ENCODE measurements at regions not wholly inside any gene's neighbourhood (a gene's known extent, or its start where the extent isn't known, plus 50 kb on each side); places are given as distances from the start of the nearest gene placed in this dataset.
"Not testable (repeated sequence)": the region's sequence is repeated elsewhere in the genome, so short reads cannot be mapped to it uniquely, and the experiment has no call there.

DNA sequence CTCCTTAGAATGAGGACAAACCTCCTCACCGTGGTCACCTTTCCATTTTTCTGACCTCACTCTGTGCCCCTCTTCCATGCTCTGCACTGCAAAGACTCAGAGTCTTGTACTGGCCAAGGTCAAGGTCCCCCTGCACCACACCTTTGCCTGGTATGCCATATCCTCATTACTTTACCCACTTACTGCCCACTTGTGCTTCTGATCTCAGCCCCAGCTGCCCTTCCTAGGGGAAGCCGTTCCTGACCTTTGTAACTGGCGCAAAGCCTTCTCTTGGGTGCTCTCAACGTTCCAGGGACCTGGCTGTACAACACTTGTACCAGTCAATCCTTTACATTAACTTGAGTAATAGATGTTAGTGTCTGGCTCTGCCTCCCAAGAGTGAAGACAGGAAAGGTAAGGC lies 256.0 kb downstream of the SV2B start:
- H3K27ac Mint-ChIP-seq = no peak overlapping the region

DNA sequence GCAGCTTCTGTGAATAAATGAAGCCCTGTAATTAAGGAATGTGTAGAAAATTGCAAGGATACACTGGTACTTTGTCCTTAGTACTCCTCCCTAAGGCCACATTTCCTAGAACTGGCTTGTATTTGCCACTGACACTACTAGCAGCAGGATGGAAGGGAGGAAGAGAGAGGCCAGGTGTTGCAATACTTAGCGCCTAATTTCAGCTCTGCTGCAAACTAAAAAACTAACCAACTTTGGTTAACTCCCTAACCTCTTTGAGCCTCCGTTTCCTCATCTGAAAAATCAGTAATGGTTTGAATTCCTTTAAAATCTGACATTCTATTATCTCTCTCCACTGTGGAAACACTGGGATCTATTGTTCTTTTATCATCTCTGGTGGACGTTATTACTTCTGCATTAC lies 257.0 kb downstream of the SV2B start:
- H3K27ac Mint-ChIP-seq = no peak overlapping the region
- H3K4me3 Mint-ChIP-seq = no peak overlapping the region
- no peaks in the 10 kb centered on the region for H3K36me3 Mint-ChIP-seq
- peaks cover 7% of the 10 kb centered on the region for H3K4me1 Mint-ChIP-seq
- H3K9me3 Mint-ChIP-seq = no peaks in the 10 kb centered on the region
- no peaks in the 10 kb centered on the region for H3K27me3 Mint-ChIP-seq

More for the DNA sequence above, 256.0 kb downstream of the SV2B start:
- H3K27me3 Mint-ChIP-seq = no peaks in the 10 kb centered on the region
- H3K4me3 Mint-ChIP-seq = no peak overlapping the region
- H3K4me1 Mint-ChIP-seq = peaks cover 7% of the 10 kb centered on the region
- H3K36me3 Mint-ChIP-seq = no peaks in the 10 kb centered on the region
- H3K9me3 Mint-ChIP-seq = no peaks in the 10 kb centered on the region

DNA sequence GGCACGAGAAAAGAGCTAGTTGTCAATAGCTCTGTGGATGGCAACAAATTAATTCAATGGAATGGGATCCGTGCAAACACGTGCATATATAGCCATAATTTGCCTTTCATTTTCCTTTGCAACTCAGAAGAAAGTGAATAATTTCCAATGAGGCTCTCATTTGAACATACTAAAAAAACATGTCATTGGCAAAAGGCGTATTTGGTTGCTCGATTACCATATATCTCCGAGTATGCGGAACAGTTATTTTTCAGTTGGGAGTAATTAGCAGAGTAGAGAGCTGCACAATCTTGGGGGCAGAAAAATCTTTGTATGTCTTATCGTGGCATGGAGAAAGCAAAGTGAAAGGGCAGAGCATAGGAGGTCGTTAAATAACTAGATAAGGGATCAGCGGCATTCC lies 257.4 kb downstream of the SV2B start:
- Mint-ChIP-seq H3K9me3 (no peaks in the 10 kb centered on the region), H3K4me3 (no peak overlapping the region), H3K27ac (no peak overlapping the region), H3K27me3 (no peaks in the 10 kb centered on the region), H3K4me1 (peaks cover 7% of the 10 kb centered on the region), H3K36me3 (no peaks in the 10 kb centered on the region)

DNA sequence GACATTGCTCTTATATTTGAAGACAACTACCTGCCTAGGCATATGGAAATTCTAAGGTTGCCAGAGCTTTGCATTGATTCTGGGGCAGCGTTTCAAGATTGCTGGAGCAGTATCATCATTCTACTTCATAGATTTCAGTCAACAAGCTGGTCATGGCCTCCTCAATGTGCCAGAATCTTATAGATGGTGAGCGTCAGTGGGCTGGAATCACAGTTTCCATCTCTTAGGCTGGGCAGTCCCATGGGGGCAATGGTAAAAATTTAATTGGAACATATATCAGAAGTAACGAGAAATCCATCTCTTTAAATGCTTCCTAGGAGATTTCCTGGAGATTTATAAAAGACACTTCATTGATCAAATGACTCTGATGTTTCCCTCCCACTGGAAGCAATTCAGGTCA lies 258.3 kb downstream of the SV2B start:
- H3K9me3 Mint-ChIP-seq = peaks cover 3% of the 10 kb centered on the region
- no peak overlapping the region for H3K4me3 Mint-ChIP-seq
- H3K36me3 Mint-ChIP-seq = no peaks in the 10 kb centered on the region
- H3K27me3 Mint-ChIP-seq = no peaks in the 10 kb centered on the region
- H3K4me1 Mint-ChIP-seq = peaks cover 7% of the 10 kb centered on the region
- H3K27ac Mint-ChIP-seq = no peak overlapping the region

DNA sequence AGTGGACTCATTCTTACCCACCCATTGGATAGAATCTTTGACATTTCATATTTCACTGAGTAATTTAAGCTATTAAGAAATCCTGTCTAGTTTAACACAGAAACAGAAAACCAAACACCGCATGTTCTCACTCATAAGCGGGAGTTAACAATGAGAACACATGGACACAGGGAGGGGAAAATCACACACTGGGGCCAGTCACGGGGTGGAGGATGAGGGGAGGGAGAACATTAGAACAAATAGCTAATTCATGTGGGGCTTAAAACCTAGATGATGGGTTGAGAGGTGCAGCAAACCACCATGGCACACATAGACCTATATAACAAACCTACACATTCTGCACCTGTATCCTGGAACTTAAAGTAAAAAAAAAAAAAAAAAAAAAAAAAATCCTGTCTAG lies 261.6 kb downstream of the SV2B start:
- H3K27me3 Mint-ChIP-seq, H3K4me3 Mint-ChIP-seq, H3K27ac Mint-ChIP-seq, H3K36me3 Mint-ChIP-seq, H3K4me1 Mint-ChIP-seq: not testable (repeated sequence)
- peaks cover 13% of the 10 kb centered on the region for H3K9me3 Mint-ChIP-seq

GRCh38 chr15:91366111-91366510 lies 266.1 kb downstream of the SV2B start:
- Mint-ChIP-seq H3K27me3 (no peaks in the 10 kb centered on the region), H3K4me3 (no peak overlapping the region), H3K9me3 (peaks cover 13% of the 10 kb centered on the region), H3K36me3 (peaks cover 5% of the 10 kb centered on the region), H3K27ac (no peak overlapping the region), H3K4me1 (peaks cover 26% of the 10 kb centered on the region)

DNA sequence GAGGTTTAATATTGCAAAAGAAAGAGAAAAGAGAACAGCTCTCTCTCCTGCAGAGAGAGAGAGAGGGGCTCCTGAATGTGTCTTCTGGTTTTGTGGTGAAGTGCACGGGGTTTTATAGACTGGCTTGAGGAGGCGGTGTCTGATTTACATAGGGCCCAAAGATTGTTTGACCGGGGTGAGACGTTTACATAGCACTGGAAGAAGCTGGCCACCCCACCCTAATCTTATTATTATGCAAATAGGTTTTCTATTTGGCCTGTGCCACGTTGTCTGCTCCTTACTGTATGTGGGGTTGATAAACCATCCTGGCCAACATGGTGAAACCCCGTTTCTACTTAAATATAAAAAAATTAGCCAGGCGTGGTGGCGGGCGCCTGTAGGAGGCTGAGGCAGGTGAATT lies 268.6 kb downstream of the SV2B start:
- no peak overlapping the region for H3K4me3 Mint-ChIP-seq
- peaks cover 8% of the 10 kb centered on the region for H3K9me3 Mint-ChIP-seq
- H3K27me3 Mint-ChIP-seq = no peaks in the 10 kb centered on the region
- peaks cover 5% of the 10 kb centered on the region for H3K36me3 Mint-ChIP-seq
- H3K27ac Mint-ChIP-seq = no peak overlapping the region
- peaks cover 50% of the 10 kb centered on the region for H3K4me1 Mint-ChIP-seq

DNA sequence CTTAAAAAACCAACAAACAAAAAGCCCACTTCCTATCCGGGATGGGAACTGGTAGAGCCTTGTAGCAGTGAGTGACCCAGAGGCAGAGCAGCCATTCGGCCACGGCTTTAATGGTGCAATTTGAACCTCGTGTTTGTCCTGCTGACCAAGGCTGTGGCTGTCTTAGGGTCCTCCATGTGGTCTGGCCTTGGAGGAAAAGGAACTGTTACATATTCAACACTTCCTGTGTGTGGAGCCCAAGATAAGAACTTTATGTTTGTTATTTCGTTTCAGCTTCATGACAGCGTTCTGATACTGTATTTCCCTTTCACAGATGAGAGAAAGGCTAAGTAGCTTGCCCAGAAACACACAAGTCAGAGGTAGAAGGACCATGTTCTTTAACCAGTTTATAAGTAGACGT lies 269.8 kb downstream of the SV2B start:
- Mint-ChIP-seq H3K4me3 (peak overlapping the region; percentile 30), H3K27ac (peak overlapping the region; percentile 89)

GRCh38 chr15:91371345-91371744 lies 271.3 kb downstream of the SV2B start:
- H3K4me3 Mint-ChIP-seq, H3K27me3 Mint-ChIP-seq: not testable (repeated sequence)
- H3K27ac Mint-ChIP-seq = peak overlapping the region; percentile 63

More for the DNA sequence above, 269.8 kb downstream of the SV2B start:
- Mint-ChIP-seq H3K9me3 (no peaks in the 10 kb centered on the region), H3K27me3 (no peaks in the 10 kb centered on the region), H3K36me3 (peaks cover 2% of the 10 kb centered on the region), H3K4me1 (peaks cover 53% of the 10 kb centered on the region)

GRCh38 chr15:91374336-91374735 lies 274.3 kb downstream of the SV2B start:
- Mint-ChIP-seq H3K27me3 (no peaks in the 10 kb centered on the region), H3K36me3 (no peaks in the 10 kb centered on the region), H3K27ac (no peak overlapping the region), H3K4me3 (no peak overlapping the region), H3K4me1 (peaks cover 45% of the 10 kb centered on the region), H3K9me3 (no peaks in the 10 kb centered on the region)

More at GRCh38 chr15:91371345-91371744, 271.3 kb downstream of the SV2B start:
- peaks cover 53% of the 10 kb centered on the region for H3K4me1 Mint-ChIP-seq
- not testable (repeated sequence) for H3K36me3 Mint-ChIP-seq, H3K9me3 Mint-ChIP-seq

- H3K9me3 Mint-ChIP-seq = peaks cover 6% of the 10 kb centered on the region
- peaks cover 3% of the 10 kb centered on the region for H3K36me3 Mint-ChIP-seq
- peaks cover 28% of the 10 kb centered on the region for H3K4me1 Mint-ChIP-seq
- H3K27me3 Mint-ChIP-seq = no peaks in the 10 kb centered on the region
- H3K4me3 Mint-ChIP-seq = no peak overlapping the region
- no peak overlapping the region for H3K27ac Mint-ChIP-seq
These were observed 276.0 kb downstream of the SV2B start for GRCh38 chr15:91376038-91376437.

DNA sequence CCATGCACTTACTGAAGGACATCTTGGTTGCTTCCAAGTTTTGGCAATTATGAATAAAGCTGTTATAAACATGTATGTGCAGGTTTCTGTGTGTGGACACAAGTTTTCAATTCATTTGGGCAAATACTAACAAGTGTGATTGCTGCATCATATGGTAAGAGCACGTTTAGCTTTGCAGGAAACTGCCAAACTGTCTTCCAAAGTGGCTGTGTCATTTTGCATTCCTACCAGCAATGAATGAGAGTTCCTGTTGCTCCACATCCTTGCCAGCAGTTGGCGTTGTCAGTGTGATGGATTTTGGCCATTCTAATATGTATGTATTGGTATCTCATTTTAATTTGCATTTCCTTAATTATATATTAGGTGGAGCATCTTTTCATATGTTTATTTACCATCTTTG lies 280.1 kb downstream of the SV2B start:
- no peak overlapping the region for H3K4me3 Mint-ChIP-seq
- peaks cover 11% of the 10 kb centered on the region for H3K9me3 Mint-ChIP-seq
- peaks cover 5% of the 10 kb centered on the region for H3K36me3 Mint-ChIP-seq
- peaks cover 13% of the 10 kb centered on the region for H3K4me1 Mint-ChIP-seq
- no peaks in the 10 kb centered on the region for H3K27me3 Mint-ChIP-seq
- no peak overlapping the region for H3K27ac Mint-ChIP-seq

DNA sequence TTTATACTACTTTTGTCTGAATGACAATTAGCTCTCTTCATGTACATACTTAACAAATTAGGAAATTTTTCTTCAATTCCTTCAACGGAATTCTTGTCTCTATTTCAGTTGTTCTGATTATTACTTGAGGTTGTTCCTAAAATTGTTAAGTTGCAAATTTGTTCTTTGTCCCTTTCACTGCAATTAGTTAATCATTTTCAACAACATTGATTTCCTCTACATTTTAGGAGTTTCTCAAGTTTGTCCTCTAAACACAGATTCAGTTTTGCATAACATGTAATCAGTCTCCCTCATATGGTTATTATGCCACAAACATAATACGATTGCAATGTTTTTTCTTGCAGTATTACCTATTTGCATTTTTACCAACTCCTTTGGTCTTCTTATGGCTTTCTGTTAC lies 283.5 kb downstream of the SV2B start:
- Mint-ChIP-seq H3K4me1 (peaks cover 13% of the 10 kb centered on the region), H3K36me3 (peaks cover 5% of the 10 kb centered on the region), H3K9me3 (peaks cover 11% of the 10 kb centered on the region), H3K27me3 (no peaks in the 10 kb centered on the region), H3K27ac (no peak overlapping the region), H3K4me3 (no peak overlapping the region)

GRCh38 chr15:91384189-91384730 lies 284.2 kb downstream of the SV2B start:
- H3K4me3 Mint-ChIP-seq = no peak overlapping the region
- H3K27ac Mint-ChIP-seq = no peak overlapping the region
- no peaks in the 10 kb centered on the region for H3K27me3 Mint-ChIP-seq
- H3K9me3 Mint-ChIP-seq = peaks cover 11% of the 10 kb centered on the region
- H3K4me1 Mint-ChIP-seq = peaks cover 13% of the 10 kb centered on the region
- peaks cover 5% of the 10 kb centered on the region for H3K36me3 Mint-ChIP-seq

DNA sequence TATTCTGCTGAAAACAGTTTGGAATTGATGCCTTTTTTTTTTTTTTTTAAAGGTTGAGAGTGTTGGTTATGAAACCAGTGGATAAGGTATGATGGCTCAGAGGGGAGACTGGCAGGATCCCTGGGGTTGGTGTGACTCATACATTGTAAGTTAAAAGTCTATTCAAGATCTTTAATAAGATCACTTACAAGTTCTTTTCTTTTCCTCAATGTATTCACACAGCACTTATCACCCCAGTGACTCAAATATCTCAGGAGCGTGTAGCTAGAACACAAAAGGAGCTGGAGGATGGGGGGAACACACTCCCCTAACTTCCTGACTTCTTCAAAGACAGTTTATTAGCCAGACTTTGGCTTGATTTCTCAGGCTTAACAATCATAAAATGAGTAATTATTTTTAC lies 285.3 kb downstream of the SV2B start:
- no peak overlapping the region for H3K4me3 Mint-ChIP-seq
- H3K36me3 Mint-ChIP-seq = peaks cover 5% of the 10 kb centered on the region
- peaks cover 13% of the 10 kb centered on the region for H3K4me1 Mint-ChIP-seq
- no peaks in the 10 kb centered on the region for H3K27me3 Mint-ChIP-seq
- H3K9me3 Mint-ChIP-seq = peaks cover 11% of the 10 kb centered on the region
- H3K27ac Mint-ChIP-seq = no peak overlapping the region

DNA sequence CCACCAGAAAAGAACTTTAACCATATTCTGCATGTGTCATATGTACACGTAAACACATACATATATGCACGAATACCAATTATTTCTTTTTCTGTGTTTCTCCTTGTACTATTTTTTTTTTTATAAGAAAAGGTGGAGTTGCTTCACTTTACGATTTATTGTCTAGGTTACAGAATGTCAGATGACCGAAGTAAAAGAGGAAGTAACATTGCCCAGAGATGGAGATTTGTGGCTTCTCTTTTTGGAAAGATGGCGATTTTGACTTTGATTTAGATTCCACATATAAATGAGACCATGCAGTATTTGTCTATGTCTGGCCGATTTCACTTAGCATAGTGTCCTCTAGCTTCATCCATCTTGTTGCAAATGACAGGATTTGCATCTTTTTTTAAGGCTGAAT lies 293.1 kb downstream of the SV2B start:
- peaks cover 9% of the 10 kb centered on the region for H3K36me3 Mint-ChIP-seq
- no peak overlapping the region for H3K27ac Mint-ChIP-seq
- H3K4me1 Mint-ChIP-seq = no peaks in the 10 kb centered on the region
- H3K9me3 Mint-ChIP-seq = peaks cover 10% of the 10 kb centered on the region
- no peaks in the 10 kb centered on the region for H3K27me3 Mint-ChIP-seq
- no peak overlapping the region for H3K4me3 Mint-ChIP-seq

DNA sequence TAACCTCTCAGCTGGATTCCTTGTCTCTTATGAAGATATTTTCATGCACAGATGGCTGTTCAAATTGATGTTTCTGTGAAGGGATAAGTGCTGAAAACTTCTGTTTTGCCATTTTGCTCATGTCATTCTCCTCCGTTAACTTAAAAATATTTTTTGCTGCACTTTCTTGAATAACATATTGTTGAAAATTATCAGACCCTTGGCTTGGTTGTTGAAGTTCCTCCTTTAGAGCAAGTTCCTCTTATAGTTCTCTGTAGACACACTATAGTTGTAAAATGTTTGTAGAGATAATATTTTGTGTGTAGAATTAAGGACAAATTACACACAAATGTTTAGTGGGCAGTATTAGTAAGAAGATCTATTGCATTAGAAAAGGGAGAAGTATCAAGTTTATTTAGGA lies 300.4 kb downstream of the SV2B start:
- Mint-ChIP-seq H3K4me1 (no peaks in the 10 kb centered on the region), H3K27me3 (no peaks in the 10 kb centered on the region), H3K27ac (no peak overlapping the region), H3K9me3 (peaks cover 5% of the 10 kb centered on the region), H3K4me3 (no peak overlapping the region), H3K36me3 (peaks cover 3% of the 10 kb centered on the region)
